Neural crest cell (in vitro differentiated cells): ENCODE measurements at regions not wholly inside any gene's neighbourhood (a gene's known extent, or its start where the extent isn't known, plus 50 kb on each side); places are given as distances from the start of the nearest gene placed in this dataset.

Source experiments
- DNase-seq: peaks from one replicate; pipeline ENCODE4 v3.0.0; 2021; ENCODE audit warnings: low read depth, mixed read lengths, low spot score
- H3K27ac Mint-ChIP-seq: one replicate; pipeline ENCODE4 v1.8.0; 2021; ENCODE audit warnings: mild to moderate bottlenecking, mixed read lengths; ENCODE audit not compliant: unreplicated experiment
- H3K27me3 Mint-ChIP-seq: 2 replicates; pipeline ENCODE4 v1.8.0; 2021; ENCODE audit warnings: low read depth, mild to moderate bottlenecking, mixed read lengths
- H3K36me3 Mint-ChIP-seq: 2 replicates; pipeline ENCODE4 v1.8.0; 2021; ENCODE audit warnings: low read depth, mild to moderate bottlenecking, mixed read lengths
- H3K4me1 Mint-ChIP-seq: 2 replicates; pipeline ENCODE4 v1.8.0; 2021; ENCODE audit warnings: mixed read lengths
- H3K4me3 Mint-ChIP-seq: one replicate; pipeline ENCODE4 v1.8.0; 2021; ENCODE audit warnings: mild to moderate bottlenecking, mixed read lengths
- H3K9me3 Mint-ChIP-seq: 2 replicates; pipeline ENCODE4 v1.8.0; 2021; ENCODE audit warnings: mixed read lengths
- TF ChIP-seq, protein P1 (sequence below): fragments of 200-600 bp; sonication (generic); conservative IDR thresholded peaks from 2 replicates; pipeline ENCODE4 v1.5.0; 2021; ENCODE audit warnings: antibody characterized with exemption, mild to moderate bottlenecking

DNA sequence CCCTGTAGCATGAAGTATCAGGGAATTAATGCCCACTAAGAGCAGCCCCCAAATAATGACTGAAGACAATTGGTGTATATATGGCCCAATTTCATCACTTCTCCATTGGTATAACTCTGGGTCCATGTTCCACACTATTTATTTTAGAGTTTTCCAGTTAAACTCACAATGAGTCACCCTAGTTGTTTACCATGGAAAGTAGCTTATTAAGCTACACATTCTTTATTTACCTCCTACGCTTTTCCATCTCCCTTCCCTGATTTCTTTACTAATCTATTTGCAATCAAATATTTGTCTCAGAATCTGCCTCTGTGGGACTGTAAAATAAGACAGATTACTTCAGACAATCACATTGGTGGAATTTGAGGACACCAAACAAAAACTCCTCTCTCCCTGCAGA lies 655.6 kb downstream of the SORCS1 start:
- Mint-ChIP-seq H3K36me3 (no peaks in the 10 kb centered on the region), H3K4me3 (no peak overlapping the region), H3K4me1 (peaks cover 11% of the 10 kb centered on the region), H3K27me3 (no peaks in the 10 kb centered on the region), H3K27ac (no peak overlapping the region), H3K9me3 (no peaks in the 10 kb centered on the region)
- DNase-seq, result no peak
- TF ChIP-seq, protein P1, sequence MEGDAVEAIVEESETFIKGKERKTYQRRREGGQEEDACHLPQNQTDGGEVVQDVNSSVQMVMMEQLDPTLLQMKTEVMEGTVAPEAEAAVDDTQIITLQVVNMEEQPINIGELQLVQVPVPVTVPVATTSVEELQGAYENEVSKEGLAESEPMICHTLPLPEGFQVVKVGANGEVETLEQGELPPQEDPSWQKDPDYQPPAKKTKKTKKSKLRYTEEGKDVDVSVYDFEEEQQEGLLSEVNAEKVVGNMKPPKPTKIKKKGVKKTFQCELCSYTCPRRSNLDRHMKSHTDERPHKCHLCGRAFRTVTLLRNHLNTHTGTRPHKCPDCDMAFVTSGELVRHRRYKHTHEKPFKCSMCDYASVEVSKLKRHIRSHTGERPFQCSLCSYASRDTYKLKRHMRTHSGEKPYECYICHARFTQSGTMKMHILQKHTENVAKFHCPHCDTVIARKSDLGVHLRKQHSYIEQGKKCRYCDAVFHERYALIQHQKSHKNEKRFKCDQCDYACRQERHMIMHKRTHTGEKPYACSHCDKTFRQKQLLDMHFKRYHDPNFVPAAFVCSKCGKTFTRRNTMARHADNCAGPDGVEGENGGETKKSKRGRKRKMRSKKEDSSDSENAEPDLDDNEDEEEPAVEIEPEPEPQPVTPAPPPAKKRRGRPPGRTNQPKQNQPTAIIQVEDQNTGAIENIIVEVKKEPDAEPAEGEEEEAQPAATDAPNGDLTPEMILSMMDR, result no peak

DNA sequence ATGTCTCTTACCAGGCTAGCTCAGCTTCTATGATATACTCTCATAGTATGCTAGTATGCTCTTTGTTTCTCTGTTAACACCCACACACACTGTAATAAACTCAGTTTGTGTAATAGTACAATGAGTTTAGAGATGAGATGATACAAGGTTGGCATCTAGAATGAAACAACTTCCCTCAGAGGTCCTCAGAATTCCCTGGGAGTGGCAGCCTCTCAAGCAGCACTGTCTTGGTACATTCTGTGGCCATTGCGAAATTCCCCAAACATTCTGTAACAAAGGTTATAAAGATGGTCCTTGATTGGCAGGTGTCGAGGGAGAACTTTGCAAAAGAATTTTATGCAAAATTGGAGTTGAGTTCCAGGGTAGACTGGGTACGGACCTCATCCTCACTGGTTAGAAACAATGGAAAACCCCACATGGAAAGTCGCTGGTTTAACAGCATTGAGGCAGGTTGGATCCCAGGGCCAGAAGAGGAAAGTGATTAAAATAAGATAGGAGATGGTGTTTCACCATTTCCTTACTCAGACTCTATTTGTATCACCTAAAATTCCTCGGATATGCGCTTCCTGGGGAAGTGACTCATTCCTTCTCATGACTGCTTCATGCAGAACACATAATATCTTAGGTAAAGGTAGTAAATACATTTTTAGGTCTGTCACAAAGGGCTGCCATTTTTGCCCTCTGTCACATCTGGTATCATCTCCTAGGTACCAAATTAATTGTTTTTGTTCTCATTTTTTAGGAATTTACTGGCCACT lies 657.8 kb downstream of the SORCS1 start:
- H3K4me3 Mint-ChIP-seq, result no peak overlapping the region
- no peaks in the 10 kb centered on the region for H3K9me3 Mint-ChIP-seq
- no peak overlapping the region for H3K27ac Mint-ChIP-seq
- no peaks in the 10 kb centered on the region for H3K36me3 Mint-ChIP-seq
- no peak for DNase-seq
- no peaks in the 10 kb centered on the region for H3K27me3 Mint-ChIP-seq
- H3K4me1 Mint-ChIP-seq, result no peaks in the 10 kb centered on the region
- TF ChIP-seq, protein P1, result no peak

DNA sequence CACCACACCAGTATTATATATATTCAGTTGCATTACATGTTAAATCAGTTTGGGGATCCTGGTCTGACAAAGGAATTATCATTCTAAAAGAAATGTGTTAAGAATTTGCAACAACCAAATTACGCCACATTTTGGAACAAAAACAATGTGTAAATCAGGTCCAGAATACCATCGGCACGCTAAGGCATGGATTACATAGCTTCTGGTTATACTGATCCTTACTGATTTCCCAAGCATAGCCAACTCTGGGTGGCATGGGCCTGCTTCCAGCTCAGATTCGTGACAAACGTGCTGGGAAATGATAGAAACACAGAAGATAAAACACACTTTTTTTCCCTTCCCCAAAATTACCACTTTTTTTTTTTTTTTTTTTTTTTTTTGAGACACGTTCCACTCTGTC lies 660.0 kb downstream of the SORCS1 start:
- DNase-seq, result no peak
- H3K27me3 Mint-ChIP-seq, result no peaks in the 10 kb centered on the region
- no peak overlapping the region for H3K4me3 Mint-ChIP-seq
- H3K36me3 Mint-ChIP-seq, result no peaks in the 10 kb centered on the region
- TF ChIP-seq, protein P1, result no peak
- H3K4me1 Mint-ChIP-seq, result peaks cover 9% of the 10 kb centered on the region
- H3K9me3 Mint-ChIP-seq, result no peaks in the 10 kb centered on the region
- H3K27ac Mint-ChIP-seq, result no peak overlapping the region

DNA sequence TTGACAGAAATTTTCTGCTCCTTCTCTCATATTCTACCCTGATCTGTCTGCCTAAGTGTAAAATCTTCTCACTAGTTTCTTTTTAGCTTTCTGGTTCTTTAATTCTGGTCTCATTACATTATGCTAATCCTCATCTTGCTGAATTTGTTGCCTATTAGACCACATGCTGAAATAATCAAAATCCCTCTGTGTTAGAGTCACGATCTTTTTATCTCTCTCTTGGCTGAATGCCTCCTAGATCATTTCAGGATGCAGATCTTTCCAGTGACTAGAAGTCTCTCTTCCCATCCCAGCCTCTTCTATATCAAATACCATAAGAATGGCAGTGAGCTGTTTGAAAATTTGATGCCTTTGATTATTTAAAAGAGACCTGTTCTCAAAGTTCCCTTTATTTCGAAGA lies 661.9 kb downstream of the SORCS1 start:
- TF ChIP-seq, protein P1, result no peak
- Mint-ChIP-seq H3K36me3 (no peaks in the 10 kb centered on the region), H3K4me3 (no peak overlapping the region), H3K4me1 (peaks cover 9% of the 10 kb centered on the region), H3K27ac (no peak overlapping the region), H3K9me3 (no peaks in the 10 kb centered on the region), H3K27me3 (no peaks in the 10 kb centered on the region)
- no peak for DNase-seq

DNA sequence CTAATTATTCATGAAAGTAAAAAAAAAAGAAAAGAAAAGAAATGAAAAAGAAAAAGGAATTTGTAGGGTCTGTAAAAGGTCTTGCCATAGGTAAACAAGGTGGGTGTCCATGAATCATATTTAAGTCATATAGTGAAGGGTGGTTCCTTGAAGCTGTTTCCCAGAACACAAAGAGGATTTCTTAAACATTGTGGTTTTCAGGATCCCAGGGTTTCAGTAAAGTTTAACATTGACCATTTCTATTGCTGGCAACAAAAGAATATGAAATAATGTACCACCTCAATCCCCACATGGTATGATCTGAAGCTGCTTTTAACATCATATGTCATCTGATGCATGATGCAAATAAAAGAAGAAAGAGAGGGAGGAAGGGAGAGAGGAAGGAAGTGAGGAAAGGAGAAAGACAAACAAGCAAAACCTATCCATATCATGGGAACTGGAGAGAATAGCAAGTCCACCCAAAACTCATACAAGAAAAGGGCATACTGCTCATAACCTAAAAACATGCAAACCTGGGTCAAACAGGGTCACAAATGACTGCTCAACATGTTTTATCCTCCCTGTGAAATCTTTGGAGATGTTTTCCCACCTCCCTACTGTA lies 663.5 kb downstream of the SORCS1 start:
- H3K9me3 Mint-ChIP-seq, result no peaks in the 10 kb centered on the region
- H3K27me3 Mint-ChIP-seq, result no peaks in the 10 kb centered on the region
- no peaks in the 10 kb centered on the region for H3K36me3 Mint-ChIP-seq
- TF ChIP-seq, protein P1, result no peak
- peaks cover 9% of the 10 kb centered on the region for H3K4me1 Mint-ChIP-seq
- H3K4me3 Mint-ChIP-seq, result no peak overlapping the region
- no peak overlapping the region for H3K27ac Mint-ChIP-seq
- DNase-seq, result no peak
